Mammary epithelial cell (primary cell): ENCODE measurements at regions not wholly inside any gene's neighbourhood (a gene's known extent, or its start where the extent isn't known, plus 50 kb on each side); places are given as distances from the start of the nearest gene placed in this dataset.

Experiments used
- CTCF ChIP-seq, 2 donors: IDR thresholded peaks in 1 of 2; conservative IDR thresholded peaks in 1 of 2; 2 replicates each; pipeline ENCODE4 v1.5.1; 2011 to 2012; ENCODE audit warnings: inconsistent platforms in 2 of 2, low read length in 2 of 2, mild to moderate bottlenecking in 2 of 2, control low read depth in 1 of 2, low read depth in 1 of 2; ENCODE audit not compliant: insufficient read depth in 1 of 2; ENCODE audit errors: extremely low read depth in 1 of 2
- EZH2 ChIP-seq: IDR thresholded peaks from 2 replicates; pipeline ENCODE4 v1.6.1; 2012; ENCODE audit warnings: low read length, inconsistent platforms, borderline replicate concordance

- TF ChIP-seq CTCF (conservative IDR thresholded peaks at IDR 0.05 in 1 of 2, IDR thresholded peaks at IDR 0.05 in 1 of 2; ENCODE audit: extremely low read depth in 1 of 2, insufficient read depth in 1 of 2, low read depth in 1 of 2, low read length in 2 of 2): no peak
- no peak for TF ChIP-seq EZH2
Observed at GRCh38 chrX:33987458-33987857, 144.7 kb downstream of the FAM47A start.
